C4-2B (cell line): ENCODE measurements at regions not wholly inside any gene's neighbourhood (a gene's known extent, or its start where the extent isn't known, plus 50 kb on each side); places are given as distances from the start of the nearest gene placed in this dataset.

Experiments
- H3K27ac ChIP-seq: fragments of 450-650 bp; 2 replicates; pipeline ENCODE4 v1.5.1; 2017
- CTCF ChIP-seq: fragments of 450-650 bp; conservative IDR thresholded peaks from 2 replicates; pipeline ENCODE4 v1.5.1; 2017; ENCODE audit warnings: mild to moderate bottlenecking
- ZFX ChIP-seq: fragments of 450-650 bp; IDR thresholded peaks from 2 replicates; pipeline ENCODE4 v1.6.1; 2017

- no peak for TF ChIP-seq ZFX
- TF ChIP-seq CTCF, result no peak
- H3K27ac ChIP-seq, result no peak overlapping the region
Measured at GRCh38 chr4:22312113-22312512, 203.8 kb downstream of the ADGRA3 start.

GRCh38 chr4:22301253-22301652, 214.6 kb downstream of the ADGRA3 start:
- no peak overlapping the region for H3K27ac ChIP-seq
- no peak for TF ChIP-seq CTCF
- no peak for TF ChIP-seq ZFX

GRCh38 chr4:22299678-22300077, 216.2 kb downstream of the ADGRA3 start:
- TF ChIP-seq ZFX (no peak), CTCF (no peak)
- H3K27ac ChIP-seq, result no peak overlapping the region

- H3K27ac ChIP-seq, result no peak overlapping the region
- no peak for TF ChIP-seq ZFX
- TF ChIP-seq CTCF, result no peak
Measured at GRCh38 chr4:22287631-22288030, 228.2 kb downstream of the ADGRA3 start.

GRCh38 chr4:22268350-22269025, 247.4 kb downstream of the ADGRA3 start:
- no peak overlapping the region for H3K27ac ChIP-seq
- no peak for TF ChIP-seq CTCF

GRCh38 chr4:22264261-22264660, 251.6 kb downstream of the ADGRA3 start:
- H3K27ac ChIP-seq, result no peak overlapping the region
- no peak for TF ChIP-seq CTCF
- no peak for TF ChIP-seq ZFX

GRCh38 chr4:22253431-22253830, 262.4 kb downstream of the ADGRA3 start:
- TF ChIP-seq ZFX, result no peak
- TF ChIP-seq CTCF, result no peak
- no peak overlapping the region for H3K27ac ChIP-seq
